ENCODE measurements at regions not wholly inside any gene's neighbourhood (a gene's known extent, or its start where the extent isn't known, plus 50 kb on each side); places are given as distances from the start of the nearest gene placed in this dataset.
"Not testable (repeated sequence)": the region's sequence is repeated elsewhere in the genome, so short reads cannot be mapped to it uniquely, and the experiment has no call there.

DNA sequence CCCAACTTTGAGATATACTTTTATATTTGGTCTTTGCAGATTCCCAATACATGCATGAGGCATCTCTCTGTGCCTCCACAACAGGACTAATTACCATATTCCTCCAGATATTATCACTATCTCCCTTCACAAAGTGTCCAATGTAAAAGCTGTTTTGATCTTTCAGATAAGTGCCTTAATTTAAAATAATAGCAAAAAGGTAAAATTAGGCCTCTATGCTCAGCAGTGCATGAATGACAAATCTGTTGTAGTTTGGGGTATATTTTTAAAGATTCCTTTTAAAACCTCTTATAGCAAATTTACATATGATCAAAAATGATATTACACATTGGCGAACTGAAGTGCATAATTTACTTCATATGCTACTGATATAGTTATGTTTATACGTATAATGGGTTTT is 369.2 kb upstream of the CCNH start:
- DNase-seq = no peak

DNA sequence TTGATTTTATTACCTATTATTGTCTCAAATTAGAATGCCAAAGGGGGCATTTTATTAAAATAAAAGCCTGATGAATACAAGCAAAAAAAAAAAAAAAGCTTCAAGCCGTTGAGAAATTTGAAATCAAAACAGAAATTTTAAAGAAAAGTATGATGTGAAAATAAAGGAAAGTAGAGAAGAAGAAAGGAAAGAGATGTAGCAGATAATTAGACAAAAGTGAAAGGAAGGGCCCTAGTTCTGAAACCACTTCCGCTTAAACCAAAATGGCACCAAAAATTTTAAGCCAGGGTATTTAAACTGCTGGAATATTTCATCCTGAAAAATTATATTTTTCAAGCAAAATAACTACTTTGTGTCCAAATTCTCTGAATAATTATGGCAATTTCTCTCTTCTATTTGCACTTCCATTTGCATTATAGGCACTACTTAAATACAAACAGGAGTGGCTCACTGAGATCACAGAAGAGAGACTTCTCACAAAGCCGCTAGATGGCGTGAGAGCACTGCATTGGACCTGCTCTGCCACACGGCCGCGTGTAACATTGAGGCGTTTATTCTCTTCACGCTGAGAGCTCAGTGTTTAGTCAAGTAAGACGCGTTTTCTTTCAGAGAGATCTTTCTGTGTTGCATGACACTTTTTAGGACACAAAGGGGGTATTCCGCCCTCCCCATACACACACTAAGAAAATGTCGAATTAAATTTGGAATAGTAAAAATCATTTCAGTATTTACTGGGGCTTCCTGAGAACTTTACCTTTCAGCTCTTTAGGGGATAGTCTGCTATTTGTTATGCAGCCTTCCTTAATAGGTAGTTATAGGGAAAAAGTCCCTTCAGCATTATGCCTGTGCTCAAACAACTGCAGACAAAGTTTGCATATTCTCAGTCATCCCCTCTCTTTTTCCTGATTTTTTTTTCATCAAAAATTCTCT is 368.4 kb upstream of the CCNH start:
- DNase-seq = peak; percentile 74 to 77

DNA sequence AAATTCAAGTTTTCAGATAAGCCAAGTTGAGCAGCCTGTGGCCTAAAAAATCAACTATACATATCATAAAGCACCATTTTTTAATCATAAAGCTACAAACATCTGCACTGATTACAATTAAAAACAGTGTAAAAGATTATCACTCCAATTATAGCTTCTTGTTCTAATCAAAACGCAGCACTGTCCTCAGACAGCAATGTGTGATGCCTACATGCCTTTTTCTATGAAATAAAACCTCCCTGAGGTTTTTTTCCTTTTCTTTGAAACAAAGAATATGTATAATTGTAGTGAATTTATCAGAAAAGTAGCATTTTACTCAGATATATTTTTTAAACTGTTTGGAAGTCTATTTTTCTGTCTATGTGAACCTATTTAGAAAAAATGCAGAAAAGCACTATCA is 366.1 kb upstream of the CCNH start:
- no peak for DNase-seq

DNA sequence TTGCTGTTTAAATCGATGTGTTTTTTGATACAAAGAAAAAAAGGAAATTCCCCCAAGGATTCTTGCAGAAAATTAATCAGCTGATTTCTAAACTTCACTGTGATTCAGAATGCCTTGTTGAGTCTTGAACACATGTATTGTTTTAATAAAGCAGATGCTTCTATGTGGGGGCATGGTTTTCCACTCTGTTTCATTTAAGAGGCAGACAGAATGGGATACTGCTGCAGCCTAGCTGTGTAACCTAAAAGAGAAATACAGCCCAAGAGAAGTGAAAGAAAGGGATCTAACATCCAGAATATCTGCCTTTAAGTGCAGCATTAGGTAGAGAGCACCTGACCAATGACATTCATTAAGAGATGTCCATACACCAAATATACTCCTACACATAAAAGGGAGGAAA is 365.1 kb upstream of the CCNH start:
- DNase-seq = no peak

DNA sequence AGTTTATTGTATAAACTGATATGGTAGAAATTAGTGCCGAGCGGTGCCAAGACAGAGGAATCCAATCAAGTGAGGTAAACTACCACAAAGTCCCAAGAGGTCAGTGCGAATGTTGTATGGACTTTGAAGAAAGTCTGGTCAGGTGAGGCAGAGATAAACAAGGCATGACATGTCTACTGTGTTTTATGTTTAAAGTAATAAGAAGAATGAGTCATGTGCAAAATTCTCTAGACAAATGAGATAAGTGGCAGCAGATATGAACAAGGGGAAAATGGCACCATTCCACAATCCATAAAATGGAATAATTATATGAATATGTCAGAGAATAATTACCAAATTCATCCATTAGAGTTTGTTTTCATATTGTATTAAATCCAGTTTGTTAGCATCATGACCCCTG is 364.1 kb upstream of the CCNH start:
- DNase-seq = no peak

DNA sequence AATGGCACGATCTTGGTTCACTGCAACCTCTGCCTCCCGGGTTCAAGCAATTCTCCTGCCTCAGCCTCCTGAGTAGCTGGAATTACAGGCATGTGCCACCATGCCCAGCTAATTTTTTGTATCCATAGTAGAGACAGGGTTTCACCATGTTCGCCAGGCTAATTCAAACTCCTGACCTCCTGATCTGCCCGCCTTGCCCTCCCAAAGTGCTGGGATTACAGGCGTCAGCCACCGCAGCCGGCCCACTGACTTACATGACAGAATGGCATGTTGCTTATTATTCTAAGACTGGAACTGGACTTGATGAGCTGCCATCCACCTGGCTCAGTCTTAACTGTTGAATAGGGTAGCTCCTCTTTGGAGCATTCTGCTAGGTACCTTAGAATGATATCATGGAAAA is 363.6 kb upstream of the CCNH start:
- DNase-seq = not testable (repeated sequence)

DNA sequence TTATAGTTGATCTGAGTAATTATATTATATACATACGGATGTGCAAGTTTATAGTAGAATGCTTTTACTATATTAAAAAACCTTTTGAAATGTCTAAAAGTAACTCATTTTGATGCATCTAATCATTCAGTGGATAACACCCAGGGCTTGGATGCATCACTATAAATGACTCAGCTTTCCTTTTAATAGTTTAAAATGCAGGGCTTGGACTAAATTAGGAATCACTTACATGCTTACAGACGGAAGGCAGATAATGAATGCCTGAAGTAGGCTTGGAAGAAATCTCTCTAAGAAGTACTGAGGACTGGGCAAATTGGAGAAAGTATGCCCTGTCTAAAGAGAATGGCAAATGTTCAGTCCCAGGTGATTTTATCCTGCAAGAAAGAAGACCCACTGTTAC is 362.5 kb upstream of the CCNH start:
- DNase-seq = no peak

DNA sequence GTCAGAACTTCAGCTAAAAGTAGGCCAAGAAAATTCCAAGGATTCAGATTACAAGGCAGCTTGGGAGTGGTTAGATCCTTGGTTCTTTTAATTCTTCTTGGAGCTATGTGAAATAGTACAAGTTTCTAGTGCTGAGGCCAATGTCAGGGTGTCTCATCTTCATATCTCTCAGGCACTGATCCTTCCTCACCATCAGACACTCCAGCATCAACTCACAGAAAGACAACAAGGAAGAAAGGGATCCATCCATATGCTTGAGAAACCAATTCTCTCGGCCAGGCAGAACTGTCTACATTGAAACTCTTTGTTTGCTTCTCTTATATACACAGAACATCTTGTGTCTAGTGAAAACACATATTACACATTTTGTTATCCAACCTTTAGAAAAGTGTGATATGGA is 362.1 kb upstream of the CCNH start:
- DNase-seq = no peak

DNA sequence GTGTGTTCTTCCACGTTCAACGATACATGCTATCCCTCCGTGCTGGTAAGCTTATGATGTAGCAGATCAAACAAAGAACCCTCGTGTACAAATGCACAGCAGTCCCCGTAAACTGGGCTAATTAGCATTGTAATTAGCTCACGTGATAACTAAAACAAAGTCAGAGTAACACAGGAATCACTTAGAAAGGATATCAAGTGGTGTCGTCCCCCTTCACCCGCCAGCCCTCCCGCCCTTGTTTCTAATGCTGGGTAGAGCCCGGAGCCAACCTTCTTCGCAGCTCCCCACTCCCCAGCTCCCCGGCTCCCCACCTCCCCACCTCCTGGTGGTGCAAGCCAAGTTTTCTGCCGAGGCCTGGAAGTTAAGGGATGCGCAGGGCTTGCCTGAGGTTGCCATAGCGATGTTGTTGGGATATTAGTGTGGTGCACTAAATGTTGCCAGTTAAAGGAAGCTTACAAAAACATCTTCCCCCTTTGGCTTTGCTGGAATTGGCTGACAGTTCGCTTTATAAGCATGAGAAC is 357.9 kb upstream of the CCNH start:
- DNase-seq = no peak

DNA sequence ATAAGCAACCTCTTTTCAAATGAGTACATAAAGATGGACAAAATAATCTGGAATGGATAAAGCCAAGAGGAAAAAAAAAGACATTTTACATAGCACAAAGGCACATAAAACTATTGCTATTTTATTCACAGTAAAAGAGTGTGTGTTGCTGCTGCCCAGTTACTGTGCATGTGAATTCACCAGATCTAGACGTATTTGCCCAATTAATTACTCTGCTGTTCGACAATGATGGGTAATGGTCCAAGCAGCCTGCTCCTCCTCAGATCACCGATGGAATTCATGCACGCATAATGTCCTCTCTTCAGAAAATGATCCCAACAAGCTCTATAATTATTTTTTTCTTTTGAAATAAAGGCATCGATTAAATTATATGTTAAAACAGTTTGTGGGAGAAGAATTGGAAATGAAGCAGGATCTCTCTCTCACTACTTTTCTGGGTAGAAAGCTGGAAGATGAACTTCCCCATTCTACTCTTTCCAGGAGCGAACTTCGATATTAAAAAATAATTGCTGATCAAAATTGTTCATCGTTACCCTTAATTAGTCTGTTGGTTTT is 357.4 kb upstream of the CCNH start:
- no peak for DNase-seq

DNA sequence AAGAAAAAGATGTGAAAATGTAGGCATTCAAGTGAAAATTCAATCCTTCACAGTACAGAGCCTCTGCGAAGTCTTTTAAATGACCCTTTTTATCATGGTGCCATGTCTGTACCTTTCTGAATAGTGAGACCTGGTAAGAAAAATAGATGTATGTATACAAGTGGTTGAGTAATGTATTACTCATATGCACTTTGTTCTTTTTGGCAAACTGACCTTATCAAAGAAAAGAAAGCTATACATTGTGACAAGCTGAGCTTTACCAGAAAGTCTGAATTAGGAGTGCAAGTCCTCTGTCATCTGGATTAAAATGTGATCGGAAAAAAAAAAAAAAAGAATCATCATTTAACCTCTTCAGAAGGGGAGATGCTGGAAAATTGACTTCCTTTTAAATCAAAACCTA is 356.4 kb upstream of the CCNH start:
- DNase-seq = no peak

DNA sequence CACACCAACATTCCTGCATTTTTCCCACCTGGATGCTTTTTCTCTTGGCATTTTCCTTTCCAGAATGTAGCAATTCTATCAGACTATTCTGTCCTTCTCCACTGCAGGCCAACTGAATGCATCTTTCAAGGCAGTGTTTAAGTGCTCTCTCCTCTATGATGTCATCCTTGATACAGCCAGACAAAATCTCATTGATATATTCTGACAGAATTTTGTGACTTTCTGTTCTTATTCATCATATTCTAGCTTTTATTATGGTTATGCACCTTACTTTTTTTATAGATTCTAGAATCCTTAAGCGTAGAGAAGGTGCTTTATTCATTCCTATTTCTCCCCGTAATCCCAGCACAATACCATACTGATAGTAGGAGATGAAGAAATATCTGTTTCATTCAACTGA is 355.5 kb upstream of the CCNH start:
- no peak for DNase-seq

DNA sequence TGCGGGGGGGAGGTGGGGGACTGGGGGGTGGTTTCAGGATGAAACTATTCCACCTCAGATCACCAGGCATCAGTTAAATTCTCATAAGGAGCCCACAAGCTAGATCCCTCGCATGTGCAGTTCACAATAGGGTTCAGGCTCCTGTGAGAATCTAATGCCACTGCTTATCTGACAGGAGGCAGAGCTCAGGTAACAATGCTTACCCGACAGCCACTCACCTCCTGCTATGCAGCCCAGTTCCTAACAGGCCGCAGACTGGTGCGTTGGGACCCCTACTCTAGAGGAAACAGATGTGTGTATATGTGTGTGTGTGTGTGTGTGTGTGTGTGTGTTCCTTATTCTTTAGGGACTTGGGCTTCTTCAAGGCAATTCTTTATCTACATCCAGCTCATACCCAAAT is 352.3 kb upstream of the CCNH start:
- no peak for DNase-seq

DNA sequence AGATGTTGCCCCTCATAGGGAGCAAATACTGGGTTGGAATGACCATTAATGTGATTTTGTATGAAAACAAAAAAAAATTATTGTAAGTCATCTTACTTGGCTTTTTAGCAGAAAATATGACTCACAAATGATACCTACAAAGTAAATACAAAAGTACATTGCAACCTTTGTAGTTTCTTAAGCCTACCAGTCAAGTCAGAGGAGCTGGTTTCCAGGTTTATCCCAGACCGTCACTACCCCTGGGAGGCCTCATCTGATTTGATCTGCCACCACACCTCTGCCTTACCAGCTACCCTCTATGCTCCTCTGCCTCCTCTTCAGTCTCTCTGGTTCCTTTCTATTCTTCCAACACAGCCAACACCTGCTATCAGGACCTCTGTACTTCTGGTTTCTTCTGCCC is 349.9 kb upstream of the CCNH start:
- no peak for DNase-seq

DNA sequence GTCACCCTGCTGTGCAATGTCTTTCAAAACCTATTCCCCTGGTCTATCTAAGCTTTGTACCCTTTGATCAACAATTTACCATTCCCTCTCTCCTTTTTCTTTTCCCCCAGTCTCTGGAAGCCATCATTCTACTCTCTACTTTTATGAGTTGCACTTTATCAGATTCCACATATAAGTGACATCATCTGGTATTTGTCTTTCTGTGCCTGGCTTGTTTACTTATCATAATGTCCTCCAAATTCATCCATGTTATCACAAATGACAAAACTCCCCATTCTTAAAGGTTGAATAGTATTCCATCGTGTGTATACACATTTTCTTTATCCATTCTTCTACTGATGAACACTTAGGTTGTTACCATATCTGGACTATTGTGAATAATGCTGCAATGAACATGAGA is 344.2 kb upstream of the CCNH start:
- DNase-seq = no peak

DNA sequence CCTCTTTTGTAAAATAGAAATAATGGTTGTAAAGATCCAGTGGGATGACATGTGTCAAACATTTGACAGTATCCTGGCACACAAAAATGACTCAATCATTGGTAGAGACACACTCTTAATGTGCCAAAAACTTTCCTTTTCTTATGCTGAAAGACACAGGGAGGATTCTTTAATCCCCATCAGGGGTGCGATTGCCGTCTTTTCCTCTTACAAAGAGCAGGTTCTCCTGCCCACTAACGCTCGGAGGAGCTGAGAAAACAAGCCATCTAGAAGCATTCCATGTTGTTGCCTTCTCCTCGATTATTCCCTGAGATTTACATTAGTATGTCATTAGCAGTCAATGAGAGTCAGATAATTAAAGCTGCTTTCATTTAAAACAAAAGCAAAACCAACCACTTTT is 342.6 kb upstream of the CCNH start:
- no peak for DNase-seq

DNA sequence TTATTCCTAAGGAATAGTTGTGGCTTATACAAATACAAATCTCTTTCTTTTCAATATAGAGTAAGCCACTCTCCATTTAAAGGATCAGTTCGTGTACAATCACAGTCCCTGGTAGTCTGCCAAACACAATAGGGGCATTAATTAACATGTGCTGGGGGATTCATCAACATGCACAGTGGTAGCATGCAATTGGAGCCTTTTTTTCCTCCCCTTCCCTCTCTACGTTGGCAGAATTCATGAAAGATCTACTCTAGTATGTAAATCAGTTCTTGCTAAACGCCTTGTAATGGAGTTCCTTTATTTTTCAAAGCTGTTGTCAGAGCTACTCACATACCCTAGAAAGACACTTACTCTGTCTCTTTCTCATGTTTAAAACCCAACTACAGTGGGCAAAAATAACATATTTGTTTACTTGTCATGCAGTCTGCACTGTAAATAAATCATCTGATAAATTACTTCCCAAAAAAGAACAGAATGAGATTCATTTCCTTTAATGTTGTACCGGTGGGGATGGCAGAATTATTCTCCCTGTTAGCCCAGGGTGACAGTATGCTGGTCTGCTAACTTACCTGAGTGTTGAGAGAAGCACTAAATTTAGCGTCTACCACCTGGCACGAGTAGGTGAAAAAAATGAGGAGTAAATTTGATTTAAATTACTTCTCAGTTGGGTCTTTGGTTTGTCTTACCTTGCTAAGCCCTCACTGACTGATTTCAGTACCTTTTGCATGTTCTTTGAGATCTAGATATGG is 341.5 kb upstream of the CCNH start:
- no peak for DNase-seq

DNA sequence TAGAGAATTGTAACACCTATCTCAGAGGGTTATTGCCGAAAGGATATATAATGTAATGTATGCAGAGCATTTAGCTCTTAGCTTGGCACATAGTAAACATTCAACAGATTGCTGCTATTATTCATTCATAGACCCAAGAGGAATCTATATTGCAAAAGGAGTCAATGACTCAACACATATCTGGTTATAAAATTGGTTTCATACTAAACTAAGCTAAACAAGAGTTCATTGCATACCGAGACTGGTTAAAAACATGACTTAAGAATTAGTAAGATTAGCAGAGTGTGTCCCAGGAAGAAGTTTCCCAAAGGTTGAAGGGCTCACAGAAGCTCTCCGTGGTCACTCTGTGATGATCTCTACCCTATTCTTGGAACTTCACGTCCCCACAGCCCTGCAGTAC is 339.6 kb upstream of the CCNH start:
- no peak for DNase-seq

DNA sequence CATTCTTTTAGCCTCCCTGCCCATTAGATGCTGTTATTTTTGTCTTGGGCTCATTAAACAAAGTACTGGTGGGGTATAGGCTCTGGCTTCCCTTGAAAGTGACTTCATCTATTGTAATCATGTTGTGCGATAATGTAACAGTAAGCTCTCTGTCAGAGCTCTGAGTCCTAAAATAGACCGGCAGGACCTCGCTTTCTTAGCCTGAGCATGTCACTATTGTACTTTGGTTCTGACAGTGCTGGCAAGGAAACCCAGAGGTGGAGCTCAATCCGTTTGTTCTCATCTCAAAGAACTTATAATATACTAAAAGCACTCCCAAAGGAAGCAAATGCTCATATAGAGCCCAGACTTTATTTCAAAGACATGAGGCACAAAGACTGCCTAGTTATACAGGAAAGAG is 339.1 kb upstream of the CCNH start:
- DNase-seq = no peak

DNA sequence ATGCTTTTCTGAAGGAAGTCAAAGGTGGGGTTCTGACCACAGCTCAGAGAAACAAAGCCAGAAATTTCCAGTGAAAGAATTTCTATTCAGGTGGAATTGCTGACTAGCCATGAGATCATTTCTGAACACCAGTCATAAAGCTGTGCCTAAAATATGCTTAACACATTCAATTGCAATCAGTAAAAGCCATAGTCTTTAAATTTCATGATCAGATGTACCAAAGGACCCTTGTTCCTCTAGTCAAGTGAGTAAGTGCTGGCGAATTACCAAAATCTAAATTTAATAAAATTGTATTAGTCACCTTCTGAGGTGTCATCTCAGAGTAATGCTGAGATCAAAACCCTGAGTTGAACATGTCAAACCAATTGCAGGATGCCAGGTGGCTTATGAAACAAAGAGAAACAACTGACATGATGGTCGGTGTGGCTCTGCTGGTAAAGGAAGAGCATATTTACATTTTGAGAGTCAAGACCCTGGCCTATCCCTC is 334.2 kb upstream of the CCNH start:
- DNase-seq = no peak

DNA sequence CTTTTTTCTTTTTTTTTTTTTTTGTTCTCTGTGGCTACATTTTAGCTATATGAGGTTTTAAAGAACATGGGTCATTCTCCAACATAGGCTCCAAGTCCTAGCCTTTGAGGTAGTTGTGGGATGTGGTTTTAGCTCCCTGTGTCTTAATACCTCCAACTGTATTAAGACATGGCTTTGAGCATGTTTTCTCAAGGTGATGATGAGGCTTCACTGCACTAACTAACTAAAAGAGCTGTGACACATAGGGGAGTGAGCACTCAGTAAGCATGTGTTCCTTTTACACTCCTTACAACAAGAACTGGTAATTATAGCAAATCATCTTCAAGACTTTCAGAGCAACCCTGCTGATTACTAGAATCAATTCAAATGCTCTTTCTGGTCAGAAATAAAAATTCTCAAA is 333.6 kb upstream of the CCNH start:
- no peak for DNase-seq

DNA sequence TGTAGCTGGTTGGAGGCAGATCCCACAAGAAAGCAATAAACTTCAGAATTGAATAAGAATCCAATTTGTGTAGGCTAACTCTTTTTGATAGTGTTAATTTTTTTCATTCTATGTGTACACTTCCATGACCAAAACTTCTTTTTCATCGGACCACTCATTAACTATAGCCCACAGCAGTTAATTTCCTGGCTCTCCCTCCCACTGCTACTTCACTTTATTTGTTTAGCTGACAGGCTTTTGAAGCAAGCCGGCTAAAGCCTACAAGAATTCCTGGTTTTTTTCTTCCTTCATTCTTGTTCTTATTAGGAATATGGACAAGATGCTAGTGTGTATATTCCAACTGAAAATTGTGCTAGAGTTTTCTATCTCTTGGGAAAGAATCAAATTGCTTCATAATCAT is 329.2 kb upstream of the CCNH start:
- no peak for DNase-seq

DNA sequence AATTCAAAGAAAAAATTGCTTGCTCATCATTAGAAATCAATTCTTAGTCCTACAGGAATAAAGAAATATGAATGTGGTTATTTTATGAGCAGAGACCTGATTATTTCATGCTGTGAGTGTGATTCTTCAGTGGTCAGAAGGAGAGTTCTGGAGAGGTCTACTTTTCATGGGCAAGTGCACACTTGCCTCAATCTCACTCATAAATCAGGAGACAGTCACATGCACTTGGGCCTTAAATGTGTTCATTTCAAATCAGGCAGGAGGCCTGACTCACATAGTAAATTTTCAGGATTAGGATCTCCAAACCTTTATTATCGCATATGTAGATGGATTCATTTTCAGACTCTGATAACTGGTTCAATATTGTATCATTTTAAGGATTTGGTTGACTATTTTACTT is 323.2 kb upstream of the CCNH start:
- DNase-seq = no peak

DNA sequence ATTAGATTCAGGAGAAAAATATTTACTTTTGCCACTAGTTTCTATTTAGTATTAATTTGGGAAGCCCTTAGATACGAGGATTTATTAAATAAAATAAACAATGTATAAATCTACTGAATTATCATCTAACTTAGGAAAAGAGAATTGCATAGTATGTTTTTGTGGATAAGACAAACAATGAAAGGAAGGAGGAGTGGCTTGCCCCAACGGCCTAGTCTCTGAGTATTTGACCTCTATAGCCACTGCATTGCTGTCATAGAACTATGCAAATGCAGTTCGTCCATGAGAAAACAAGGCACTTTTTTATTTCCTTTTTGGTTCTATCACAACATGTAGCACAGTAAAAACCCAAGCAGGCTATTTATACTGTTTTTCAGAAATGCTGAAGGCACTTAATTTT is 321.2 kb upstream of the CCNH start:
- DNase-seq = no peak

All from CD4-positive, alpha-beta T cell treated with Interleukin-1 beta for 1 hour (primary cell).